HCT116 (cell line): ENCODE measurements at regions not wholly inside any gene's neighbourhood (a gene's known extent, or its start where the extent isn't known, plus 50 kb on each side); places are given as distances from the start of the nearest gene placed in this dataset.

Experiments used
- ATAC-seq: fragments of 200-7000 bp; cut with Tn5 transposase; 2 replicates; pipeline ENCODE4 v1.9.1; 2020; ENCODE audit warnings: mild to moderate bottlenecking, moderate library complexity
- BruUV-seq: library from RNA; stranded (reverse); fragments of 400-500 nt; replicated peaks from 2 replicates; lab custom pipeline; 2021; lab: Mats Ljungman, UMichigan
- CTCF ChIA-PET: fragments of 300-600 bp; sonication (Branson Sonifier 250); formaldehyde crosslinking; loops from one replicate; lab custom pipeline; 2021; ENCODE audit warnings: antibody characterized with exemption; lab: Charles Lee
- POLR2A ChIA-PET: fragments of 300-600, 350-600 bp; sonication (Branson Sonifier 250); formaldehyde crosslinking; loops from one replicate; lab custom pipeline; 2021; ENCODE audit warnings: antibody characterized with exemption; lab: Charles Lee
- RAD21 ChIA-PET, 2 experiments: fragments of 300-600 bp; sonication (Branson Sonifier 250); formaldehyde crosslinking; loops; one replicate each; lab custom pipeline; 2023; ENCODE audit warnings: low total read pairs in 2 of 2; ENCODE audit not compliant: uncharacterized antibody in 2 of 2, unreplicated experiment in 2 of 2, low non-redundant PET in 1 of 2; lab: Charles Lee
- DNase-seq: peaks from one replicate; pipeline ENCODE4 v3.0.0-alpha.2; 2010; ENCODE audit warnings: low read depth, low spot score
- H2AFZ ChIP-seq: fragments of 200-600 bp; shearing (Covaris generic), sonication (generic); 2 replicates; pipeline ENCODE4 v1.6.1; 2017; ENCODE audit warnings: low read depth, mixed run types, mixed read lengths, antibody characterized with exemption, low read length; ENCODE audit not compliant: poor library complexity, severe bottlenecking
- H3K27ac ChIP-seq: 2 replicates; pipeline ENCODE4 v1.5.1; 2012; ENCODE audit warnings: low read depth, low read length
- H3K27me3 ChIP-seq: fragments of 200-600 bp; sonication (generic); 2 replicates; pipeline ENCODE4 v1.6.1; 2016; ENCODE audit warnings: mixed run types, low read length, mixed read lengths; ENCODE audit not compliant: insufficient read depth
- H3K36me3 ChIP-seq, 2 experiments: fragments of 200-500 bp in 1 of 2; fragments of 200-600 bp in 1 of 2; sonication (Bioruptor generic) in 1 of 2; sonication (generic) in 1 of 2; 2 replicates each; pipeline versions ENCODE4 v1.5.1 to v1.6.1; 2014 to 2016; ENCODE audit warnings: low read length in 2 of 2, inconsistent platforms in 1 of 2, mixed read lengths in 1 of 2, mixed run types in 1 of 2; ENCODE audit not compliant: insufficient read depth in 2 of 2, control insufficient read depth in 1 of 2
- H3K4me1 ChIP-seq, 2 experiments: fragments of 200-600 bp in 1 of 2; sonication (generic) in 1 of 2; 2 replicates each; pipeline versions ENCODE4 v1.5.1 to v1.6.1; 2012 to 2017; ENCODE audit warnings: low read length in 2 of 2, inconsistent platforms in 1 of 2, mild to moderate bottlenecking in 1 of 2, mixed read lengths in 1 of 2, mixed run types in 1 of 2, moderate library complexity in 1 of 2; ENCODE audit not compliant: insufficient read depth in 2 of 2, control insufficient read depth in 1 of 2
- H3K4me2 ChIP-seq: fragments of 200-600 bp; sonication (generic); 2 replicates; pipeline ENCODE4 v1.6.1; 2017; ENCODE audit warnings: mixed run types, low read length, mixed read lengths
- H3K4me3 ChIP-seq, 2 experiments: fragments of 200-600 bp in 1 of 2; sonication (generic) in 1 of 2; replicated peaks in 1 of 2; 2 replicates each; pipeline ENCODE4 v1.5.1; 2011 to 2016; ENCODE audit warnings: low read length in 2 of 2, control low read depth in 1 of 2, low read depth in 1 of 2, mild to moderate bottlenecking in 1 of 2, mixed read lengths in 1 of 2, mixed run types in 1 of 2
- H3K79me2 ChIP-seq: fragments of 200-600 bp; sonication (generic); 2 replicates; pipeline ENCODE4 v1.6.1; 2017; ENCODE audit warnings: mild to moderate bottlenecking, mixed run types, low read length, moderate library complexity, mixed read lengths; ENCODE audit not compliant: insufficient read depth
- H3K9ac ChIP-seq: fragments of 200-600 bp; sonication (generic); 2 replicates; pipeline ENCODE4 v1.6.1; 2016; ENCODE audit warnings: low read length, mixed read lengths
- H3K9me2 ChIP-seq: fragments of 200-600 bp; sonication (generic), shearing (Covaris generic); 2 replicates; pipeline ENCODE4 v1.6.1; 2017; ENCODE audit warnings: mixed run types, mild to moderate bottlenecking, moderate library complexity; ENCODE audit not compliant: insufficient read depth
- H3K9me3 ChIP-seq, 2 experiments: fragments of 200-500 bp in 1 of 2; fragments of 200-600 bp in 1 of 2; sonication (Bioruptor generic) in 1 of 2; sonication (generic) in 1 of 2; 2 replicates each; pipeline ENCODE4 v1.6.1; 2014 to 2017; ENCODE audit warnings: low read length in 2 of 2, mixed read lengths in 2 of 2, inconsistent platforms in 1 of 2, low read depth in 1 of 2, mild to moderate bottlenecking in 1 of 2, mixed run types in 1 of 2, moderate library complexity in 1 of 2; ENCODE audit not compliant: control insufficient read depth in 1 of 2, insufficient read depth in 1 of 2
- H4K20me1 ChIP-seq: fragments of 200-600 bp; sonication (generic), shearing (Covaris generic); 2 replicates; pipeline ENCODE4 v1.6.1; 2017; ENCODE audit warnings: mixed run types, mild to moderate bottlenecking, moderate library complexity; ENCODE audit not compliant: insufficient read depth
- JUND ChIP-seq: IDR thresholded peaks from 2 replicates; pipeline ENCODE4 v1.6.1; 2012
- MAX ChIP-seq: IDR thresholded peaks from 2 replicates; pipeline ENCODE4 v1.6.1; 2012
- SP1 ChIP-seq: IDR thresholded peaks from 2 replicates; pipeline ENCODE4 v1.6.1; 2012; ENCODE audit warnings: low read depth
- TCF7L2 ChIP-seq: IDR thresholded peaks from 2 replicates; pipeline ENCODE4 v1.7.0; 2011; ENCODE audit warnings: borderline replicate concordance, inconsistent platforms; ENCODE audit not compliant: insufficient read depth, insufficient read length; ENCODE audit errors: extremely low read depth
- ZBTB33 ChIP-seq: IDR thresholded peaks from 2 replicates; pipeline ENCODE4 v1.6.1; 2011; ENCODE audit warnings: mild to moderate bottlenecking, low read length, moderate library complexity; ENCODE audit not compliant: insufficient replicate concordance; ENCODE audit errors: extremely low read depth
- ZFX ChIP-seq: fragments of 450-650 bp; IDR thresholded peaks from 2 replicates; pipeline ENCODE4 v1.6.1; 2017
- ZNF274 ChIP-seq: fragments of 200-500 bp; sonication (Bioruptor generic); IDR thresholded peaks from 2 replicates; pipeline ENCODE4 v1.6.1; 2014; ENCODE audit warnings: mild to moderate bottlenecking, low read depth, low read length, inconsistent platforms
- intact Hi-C: fragments of 100-400 bp; cut with micrococcal nuclease; formaldehyde crosslinking; loops from 2 replicates; pipeline ENCODE4 v1.10.0; 2022
- TF ChIP-seq, protein P1 (sequence below), 3 experiments: fragments of 200-600 bp in 1 of 3; sonication (generic) in 1 of 3; IDR thresholded peaks in 2 of 3; conservative IDR thresholded peaks in 1 of 3; 2 replicates each; pipeline ENCODE4 v1.5.1; 2012 to 2017; ENCODE audit warnings: low read depth in 2 of 3, low read length in 2 of 3, antibody characterized with exemption in 1 of 3, borderline replicate concordance in 1 of 3, control low read depth in 1 of 3, mild to moderate bottlenecking in 1 of 3, mixed read lengths in 1 of 3, mixed run types in 1 of 3, moderate library complexity in 1 of 3; ENCODE audit not compliant: insufficient read depth in 1 of 3
- TF ChIP-seq, protein P2 (sequence below): IDR thresholded peaks from 2 replicates; pipeline ENCODE4 v1.6.1; 2012; ENCODE audit warnings: low read depth

GRCh38 chr1:113190930-113191329 lies 117.9 kb downstream of the LRIG2 start:
- Histone ChIP-seq H3K36me3 (no peaks in the 10 kb centered on the region), H3K27ac (peak overlapping the region; percentile 55), H2AFZ (peak overlapping the region; percentile 21), H3K4me2 (peak overlapping the region; percentile 75), H3K27me3 (no peaks in the 10 kb centered on the region), H3K9me2 (no peaks in the 10 kb centered on the region), H3K4me1 (peaks cover 10 to 16% of the 10 kb centered on the region in 2 experiments), H3K4me3 (peak overlapping the region; percentile 56 to 58), H3K9me3 (no peaks in the 10 kb centered on the region), H4K20me1 (no peaks in the 10 kb centered on the region), H3K9ac (peak overlapping the region; percentile 51), H3K79me2 (no peaks in the 10 kb centered on the region)
- POLR2A ChIA-PET, result interaction anchor here (1.7 kb wide), 1 partner anchor 24 kb away, joined by 4 read pairs; no protein-coding TSS in a partner anchor
- RAD21 ChIA-PET, result no interaction called here
- no peak for TF ChIP-seq MAX
- TF ChIP-seq JUND, result 0 out of 2 replicates have a peak, but pooled peaks have one; percentile 6
- TSS peak; percentile 93 for BruUV-seq
- intact Hi-C loops, result no loop called here
- CTCF ChIA-PET, result no interaction called here
- no peak for DNase-seq
- no peak for ATAC-seq

DNA sequence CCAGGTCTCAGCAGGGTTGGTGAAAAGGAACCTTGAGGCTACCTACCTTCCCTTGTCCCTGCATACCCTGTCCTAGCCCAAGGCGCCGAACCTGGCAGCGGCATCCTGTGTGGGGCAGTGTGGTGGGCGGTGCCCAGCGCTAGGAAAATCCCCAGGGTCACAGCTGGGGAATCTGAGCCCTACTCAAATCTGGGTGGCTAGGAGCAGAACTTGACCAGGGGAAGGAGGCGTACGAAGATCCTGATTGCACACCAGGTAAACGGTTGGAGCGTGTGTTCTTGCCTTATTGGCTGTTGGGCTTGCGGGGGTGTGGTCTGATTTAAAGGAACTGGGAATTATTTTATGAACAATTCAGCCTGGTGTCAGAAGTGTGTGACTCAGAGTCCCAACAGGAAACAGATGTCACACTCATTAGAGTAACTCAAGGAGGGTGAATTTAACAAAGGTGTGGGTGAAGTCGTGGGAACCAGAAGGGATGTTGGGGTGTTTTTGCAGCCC lies 118.6 kb downstream of the LRIG2 start:
- BruUV-seq, result no TSS peak
- H3K27ac ChIP-seq, result peak overlapping the region; percentile 55
- peak; percentile 94 for DNase-seq
- TF ChIP-seq SP1 (peak; percentile 85), TCF7L2 (no peak), MAX (peak; percentile 35; the same call in 1 of the 2 replicates), ZFX (no peak), JUND (0 out of 2 replicates have a peak, but pooled peaks have one; percentile 31), ZNF274 (no peak), ZBTB33 (no peak)
- TF ChIP-seq, protein P1, sequence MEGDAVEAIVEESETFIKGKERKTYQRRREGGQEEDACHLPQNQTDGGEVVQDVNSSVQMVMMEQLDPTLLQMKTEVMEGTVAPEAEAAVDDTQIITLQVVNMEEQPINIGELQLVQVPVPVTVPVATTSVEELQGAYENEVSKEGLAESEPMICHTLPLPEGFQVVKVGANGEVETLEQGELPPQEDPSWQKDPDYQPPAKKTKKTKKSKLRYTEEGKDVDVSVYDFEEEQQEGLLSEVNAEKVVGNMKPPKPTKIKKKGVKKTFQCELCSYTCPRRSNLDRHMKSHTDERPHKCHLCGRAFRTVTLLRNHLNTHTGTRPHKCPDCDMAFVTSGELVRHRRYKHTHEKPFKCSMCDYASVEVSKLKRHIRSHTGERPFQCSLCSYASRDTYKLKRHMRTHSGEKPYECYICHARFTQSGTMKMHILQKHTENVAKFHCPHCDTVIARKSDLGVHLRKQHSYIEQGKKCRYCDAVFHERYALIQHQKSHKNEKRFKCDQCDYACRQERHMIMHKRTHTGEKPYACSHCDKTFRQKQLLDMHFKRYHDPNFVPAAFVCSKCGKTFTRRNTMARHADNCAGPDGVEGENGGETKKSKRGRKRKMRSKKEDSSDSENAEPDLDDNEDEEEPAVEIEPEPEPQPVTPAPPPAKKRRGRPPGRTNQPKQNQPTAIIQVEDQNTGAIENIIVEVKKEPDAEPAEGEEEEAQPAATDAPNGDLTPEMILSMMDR (IDR thresholded peaks at IDR 0.05 in 2 of 3, conservative IDR thresholded peaks at IDR 0.05 in 1 of 3; ENCODE audit: borderline replicate concordance in 1 of 3, insufficient read depth in 1 of 3, low read depth in 2 of 3, low read length in 2 of 3), result 0 out of 6 replicates have a peak, but pooled peaks of 1 of the 3 experiments have one; percentile 6
- TF ChIP-seq, protein P2, sequence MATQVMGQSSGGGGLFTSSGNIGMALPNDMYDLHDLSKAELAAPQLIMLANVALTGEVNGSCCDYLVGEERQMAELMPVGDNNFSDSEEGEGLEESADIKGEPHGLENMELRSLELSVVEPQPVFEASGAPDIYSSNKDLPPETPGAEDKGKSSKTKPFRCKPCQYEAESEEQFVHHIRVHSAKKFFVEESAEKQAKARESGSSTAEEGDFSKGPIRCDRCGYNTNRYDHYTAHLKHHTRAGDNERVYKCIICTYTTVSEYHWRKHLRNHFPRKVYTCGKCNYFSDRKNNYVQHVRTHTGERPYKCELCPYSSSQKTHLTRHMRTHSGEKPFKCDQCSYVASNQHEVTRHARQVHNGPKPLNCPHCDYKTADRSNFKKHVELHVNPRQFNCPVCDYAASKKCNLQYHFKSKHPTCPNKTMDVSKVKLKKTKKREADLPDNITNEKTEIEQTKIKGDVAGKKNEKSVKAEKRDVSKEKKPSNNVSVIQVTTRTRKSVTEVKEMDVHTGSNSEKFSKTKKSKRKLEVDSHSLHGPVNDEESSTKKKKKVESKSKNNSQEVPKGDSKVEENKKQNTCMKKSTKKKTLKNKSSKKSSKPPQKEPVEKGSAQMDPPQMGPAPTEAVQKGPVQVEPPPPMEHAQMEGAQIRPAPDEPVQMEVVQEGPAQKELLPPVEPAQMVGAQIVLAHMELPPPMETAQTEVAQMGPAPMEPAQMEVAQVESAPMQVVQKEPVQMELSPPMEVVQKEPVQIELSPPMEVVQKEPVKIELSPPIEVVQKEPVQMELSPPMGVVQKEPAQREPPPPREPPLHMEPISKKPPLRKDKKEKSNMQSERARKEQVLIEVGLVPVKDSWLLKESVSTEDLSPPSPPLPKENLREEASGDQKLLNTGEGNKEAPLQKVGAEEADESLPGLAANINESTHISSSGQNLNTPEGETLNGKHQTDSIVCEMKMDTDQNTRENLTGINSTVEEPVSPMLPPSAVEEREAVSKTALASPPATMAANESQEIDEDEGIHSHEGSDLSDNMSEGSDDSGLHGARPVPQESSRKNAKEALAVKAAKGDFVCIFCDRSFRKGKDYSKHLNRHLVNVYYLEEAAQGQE, result no peak

More for the DNA sequence above, 118.6 kb downstream of the LRIG2 start:
- ChIA-PET CTCF (no interaction called here), RAD21 (no interaction called here), POLR2A (interaction anchor here (1.7 kb wide), 1 partner anchor 23 kb away, joined by 4 read pairs; no protein-coding TSS in a partner anchor)
- H3K9ac ChIP-seq, result peak overlapping the region; percentile 51
- peak overlapping the region; percentile 56 to 58 for H3K4me3 ChIP-seq
- H3K79me2 ChIP-seq, result no peaks in the 10 kb centered on the region
- intact Hi-C loops, result no loop called here
- H4K20me1 ChIP-seq, result no peaks in the 10 kb centered on the region
- H2AFZ ChIP-seq, result peak overlapping the region; percentile 21
- ATAC-seq, result peak; percentile 98
- H3K36me3 ChIP-seq, result no peaks in the 10 kb centered on the region
- no peaks in the 10 kb centered on the region for H3K9me2 ChIP-seq
- H3K27me3 ChIP-seq, result no peaks in the 10 kb centered on the region
- H3K4me2 ChIP-seq, result peak overlapping the region; percentile 75
- H3K4me1 ChIP-seq, result peaks cover 10 to 16% of the 10 kb centered on the region in 2 experiments
- no peaks in the 10 kb centered on the region for H3K9me3 ChIP-seq
